ENCODE measurements at regions not wholly inside any gene's neighbourhood (a gene's known extent, or its start where the extent isn't known, plus 50 kb on each side); places are given as distances from the start of the nearest gene placed in this dataset.

GRCh38 chr2:128813352-128814034 is 494.8 kb upstream of the HS6ST1 start:
- Histone ChIP-seq H3K4me3 (ENCODE audit: low read depth, low read length) (no peak overlapping the region), H3K27me3 (ENCODE audit: control insufficient read depth, insufficient read depth, low read length) (no peaks in the 10 kb centered on the region), H3K9me3 (ENCODE audit: control insufficient read depth, insufficient read depth, low read length) (no peaks in the 10 kb centered on the region; the same call in 1 of the 2 replicates), H3K27ac (ENCODE audit: low read depth, low read length) (no peak overlapping the region)
- no peak for TF ChIP-seq CTCF (IDR thresholded peaks at IDR 0.05; ENCODE audit: low read depth, low read length)
- DNase-seq (ENCODE audit: low read depth, low spot score), result no peak
- ChIA-PET POLR2A (no interaction called here), CTCF (no interaction called here)

- ChIA-PET POLR2A (no interaction called here), CTCF (no interaction called here)
- no peak for TF ChIP-seq CTCF (IDR thresholded peaks at IDR 0.05; ENCODE audit: low read depth, low read length)
- H3K9me3 ChIP-seq (ENCODE audit: control insufficient read depth, insufficient read depth, low read length), result no peaks in the 10 kb centered on the region; the same call in 1 of the 2 replicates
- H3K4me3 ChIP-seq (ENCODE audit: low read depth, low read length), result no peak overlapping the region
- no peak for DNase-seq (ENCODE audit: low read depth, low spot score)
- H3K27ac ChIP-seq (ENCODE audit: low read depth, low read length), result no peak overlapping the region
- no peaks in the 10 kb centered on the region for H3K27me3 ChIP-seq (ENCODE audit: control insufficient read depth, insufficient read depth, low read length)
These were observed 496.6 kb upstream of the HS6ST1 start for GRCh38 chr2:128815248-128815647.

GRCh38 chr2:128817171-128817570 is 498.5 kb upstream of the HS6ST1 start:
- H3K27me3 ChIP-seq (ENCODE audit: control insufficient read depth, insufficient read depth, low read length), result no peaks in the 10 kb centered on the region
- no peak overlapping the region for H3K4me3 ChIP-seq (ENCODE audit: low read depth, low read length)
- TF ChIP-seq CTCF (IDR thresholded peaks at IDR 0.05; ENCODE audit: low read depth, low read length), result no peak
- H3K9me3 ChIP-seq (ENCODE audit: control insufficient read depth, insufficient read depth, low read length), result peaks cover 1% of the 10 kb centered on the region; the same call in 1 of the 2 replicates
- CTCF ChIA-PET, result no interaction called here
- DNase-seq (ENCODE audit: low read depth, low spot score), result no peak
- no peak overlapping the region for H3K27ac ChIP-seq (ENCODE audit: low read depth, low read length)
- POLR2A ChIA-PET, result no interaction called here

- POLR2A ChIA-PET, result no interaction called here
- Histone ChIP-seq H3K27ac (ENCODE audit: low read depth, low read length) (no peak overlapping the region), H3K4me3 (ENCODE audit: low read depth, low read length) (no peak overlapping the region), H3K27me3 (ENCODE audit: control insufficient read depth, insufficient read depth, low read length) (no peaks in the 10 kb centered on the region), H3K9me3 (ENCODE audit: control insufficient read depth, insufficient read depth, low read length) (peaks cover 5% of the 10 kb centered on the region; the same call in 1 of the 2 replicates)
- CTCF ChIA-PET, result no interaction called here
- DNase-seq (ENCODE audit: low read depth, low spot score), result no peak
- no peak for TF ChIP-seq CTCF (IDR thresholded peaks at IDR 0.05; ENCODE audit: low read depth, low read length)
These were observed 499.1 kb upstream of the HS6ST1 start for GRCh38 chr2:128817813-128818212.

- no peak overlapping the region for H3K4me3 ChIP-seq (ENCODE audit: low read depth, low read length)
- H3K9me3 ChIP-seq (ENCODE audit: control insufficient read depth, insufficient read depth, low read length), result peaks cover 5% of the 10 kb centered on the region; the same call in 1 of the 2 replicates
- TF ChIP-seq CTCF (IDR thresholded peaks at IDR 0.05; ENCODE audit: low read depth, low read length), result no peak
- POLR2A ChIA-PET, result no interaction called here
- no peak for DNase-seq (ENCODE audit: low read depth, low spot score)
- no peak overlapping the region for H3K27ac ChIP-seq (ENCODE audit: low read depth, low read length)
- CTCF ChIA-PET, result no interaction called here
- no peaks in the 10 kb centered on the region for H3K27me3 ChIP-seq (ENCODE audit: control insufficient read depth, insufficient read depth, low read length)
These were observed 499.6 kb upstream of the HS6ST1 start for GRCh38 chr2:128818248-128818647.

Measured in AG04450 (cell line).